AG04450 (cell line): ENCODE measurements at regions not wholly inside any gene's neighbourhood (a gene's known extent, or its start where the extent isn't known, plus 50 kb on each side); places are given as distances from the start of the nearest gene placed in this dataset.
A peak's percentile ranks its signal among the peaks of the same experiment; 100 is the strongest.
"Not testable (repeated sequence)": the region's sequence is repeated elsewhere in the genome, so short reads cannot be mapped to it uniquely, and the experiment has no call there.

Source experiments
- CTCF ChIA-PET: fragments of 300-600, 350-600 bp; formaldehyde crosslinking; extraction: SDS; loops from one replicate; lab custom pipeline; 2022; ENCODE audit warnings: antibody characterized with exemption, inconsistent platforms; lab: Charles Lee
- POLR2A ChIA-PET: fragments of 350-600 bp; formaldehyde crosslinking; extraction: SDS; loops from one replicate; lab custom pipeline; 2021; ENCODE audit warnings: antibody characterized with exemption, inconsistent platforms; lab: Yijun Ruan, JAX
- DNase-seq: peaks from one replicate; pipeline ENCODE4 v3.0.0-alpha.2; 2011; ENCODE audit warnings: low read depth, low spot score
- H3K27ac ChIP-seq: one replicate; pipeline ENCODE4 v1.5.1; 2012; ENCODE audit warnings: low read depth, low read length, control low read depth
- H3K27me3 ChIP-seq: one replicate; pipeline ENCODE4 v1.6.0; 2012; ENCODE audit warnings: low read length; ENCODE audit not compliant: control insufficient read depth, insufficient read depth
- H3K4me3 ChIP-seq: 2 replicates; pipeline ENCODE4 v1.5.1; 2011; ENCODE audit warnings: mild to moderate bottlenecking, low read depth, low read length, control low read depth
- H3K9me3 ChIP-seq: 2 replicates; pipeline ENCODE4 v1.5.1; 2012; ENCODE audit warnings: low read length; ENCODE audit not compliant: control insufficient read depth, insufficient read depth
- TF ChIP-seq, protein P1 (sequence below): IDR thresholded peaks from 2 replicates; pipeline ENCODE4 v1.5.1; 2011; ENCODE audit warnings: low read depth, low read length, control low read depth, inconsistent platforms

DNA sequence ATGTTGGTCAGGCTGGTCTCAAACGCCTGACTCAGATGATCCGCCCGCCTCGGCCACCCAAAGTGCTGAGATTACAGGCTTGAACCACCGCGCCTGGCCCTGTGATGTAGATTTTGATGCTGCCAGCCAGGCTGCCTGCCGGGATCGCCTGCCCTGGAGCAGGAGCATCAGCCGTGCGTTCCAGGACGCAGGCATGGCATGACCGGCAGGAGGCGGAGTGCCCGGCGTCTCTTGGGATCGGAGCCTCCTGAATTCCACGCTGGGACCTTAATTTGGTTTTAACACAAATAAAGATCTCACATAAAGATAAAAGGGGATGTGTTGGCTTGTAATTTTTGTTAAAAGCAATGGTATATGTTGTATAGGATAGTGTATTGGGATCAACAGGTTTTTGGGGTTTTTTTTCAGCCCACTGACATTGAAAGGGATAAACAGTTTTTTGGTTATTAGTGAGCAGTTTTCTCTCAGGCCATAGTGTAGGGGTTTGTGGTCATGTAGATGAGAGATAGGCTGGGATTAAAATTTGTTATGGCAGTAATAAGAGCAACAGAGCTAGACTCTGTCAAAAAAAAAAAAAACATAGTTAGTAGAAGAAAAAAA is 1406.4 kb downstream of the UQCRFS1 start:
- H3K4me3 ChIP-seq = no peak overlapping the region
- TF ChIP-seq, protein P1, sequence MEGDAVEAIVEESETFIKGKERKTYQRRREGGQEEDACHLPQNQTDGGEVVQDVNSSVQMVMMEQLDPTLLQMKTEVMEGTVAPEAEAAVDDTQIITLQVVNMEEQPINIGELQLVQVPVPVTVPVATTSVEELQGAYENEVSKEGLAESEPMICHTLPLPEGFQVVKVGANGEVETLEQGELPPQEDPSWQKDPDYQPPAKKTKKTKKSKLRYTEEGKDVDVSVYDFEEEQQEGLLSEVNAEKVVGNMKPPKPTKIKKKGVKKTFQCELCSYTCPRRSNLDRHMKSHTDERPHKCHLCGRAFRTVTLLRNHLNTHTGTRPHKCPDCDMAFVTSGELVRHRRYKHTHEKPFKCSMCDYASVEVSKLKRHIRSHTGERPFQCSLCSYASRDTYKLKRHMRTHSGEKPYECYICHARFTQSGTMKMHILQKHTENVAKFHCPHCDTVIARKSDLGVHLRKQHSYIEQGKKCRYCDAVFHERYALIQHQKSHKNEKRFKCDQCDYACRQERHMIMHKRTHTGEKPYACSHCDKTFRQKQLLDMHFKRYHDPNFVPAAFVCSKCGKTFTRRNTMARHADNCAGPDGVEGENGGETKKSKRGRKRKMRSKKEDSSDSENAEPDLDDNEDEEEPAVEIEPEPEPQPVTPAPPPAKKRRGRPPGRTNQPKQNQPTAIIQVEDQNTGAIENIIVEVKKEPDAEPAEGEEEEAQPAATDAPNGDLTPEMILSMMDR = no peak
- ChIA-PET CTCF (no interaction called here), POLR2A (no interaction called here)
- H3K27ac ChIP-seq = no peak overlapping the region
- H3K9me3 ChIP-seq = peaks cover 10% of the 10 kb centered on the region; the same call in 1 of the 2 replicates
- no peaks in the 10 kb centered on the region for H3K27me3 ChIP-seq
- no peak for DNase-seq

DNA sequence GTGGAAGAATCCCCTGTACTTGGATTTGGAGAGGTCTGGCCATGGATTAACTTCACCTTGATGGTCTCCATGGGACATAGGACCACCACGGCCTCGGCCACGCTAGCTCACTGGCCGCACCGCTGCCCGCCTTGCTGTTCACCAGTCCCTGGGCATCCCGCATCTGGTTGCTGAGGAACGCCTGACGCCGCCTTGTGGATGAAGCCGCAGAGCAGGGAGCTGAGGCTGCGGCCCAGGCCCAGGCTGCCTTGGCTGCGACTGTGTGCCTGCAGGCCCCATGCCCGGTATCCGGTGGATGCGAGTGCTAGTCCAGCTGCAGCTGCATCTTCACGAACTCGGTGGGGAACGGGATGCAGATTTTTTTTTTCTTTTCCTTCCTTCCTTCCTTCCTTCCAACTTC is 1407.1 kb downstream of the UQCRFS1 start:
- no peak overlapping the region for H3K27ac ChIP-seq
- ChIA-PET POLR2A (no interaction called here), CTCF (no interaction called here)

DNA sequence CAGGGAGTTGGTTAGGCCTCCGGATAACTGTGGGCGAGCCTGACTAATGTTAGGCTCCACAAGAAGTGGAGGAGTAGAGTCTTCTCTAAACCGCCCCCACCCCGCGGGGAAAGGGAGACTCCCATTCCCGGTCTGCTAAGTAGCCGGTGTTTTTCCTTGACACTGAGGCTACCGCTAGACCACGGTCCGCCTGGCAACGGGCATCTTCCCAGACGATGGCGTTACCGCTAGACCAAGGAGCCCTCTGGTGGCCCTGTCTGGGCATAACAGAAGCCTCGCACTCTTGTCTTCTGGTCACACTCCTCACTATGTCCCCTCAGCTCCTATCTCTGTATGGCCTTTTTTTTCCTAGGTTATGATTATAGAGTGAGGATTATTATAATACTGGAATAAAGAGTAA is 1410.7 kb downstream of the UQCRFS1 start:
- H3K4me3 ChIP-seq, POLR2A ChIA-PET, H3K27ac ChIP-seq, CTCF ChIA-PET, H3K27me3 ChIP-seq, DNase-seq: not testable (repeated sequence)
- TF ChIP-seq, protein P1 = peak; percentile 31
- peaks cover 10% of the 10 kb centered on the region; the same call in 1 of the 2 replicates for H3K9me3 ChIP-seq

More for the DNA sequence above, 1407.1 kb downstream of the UQCRFS1 start:
- TF ChIP-seq, protein P1 = no peak
- Histone ChIP-seq H3K9me3 (peaks cover 10% of the 10 kb centered on the region; the same call in 1 of the 2 replicates), H3K27me3 (no peaks in the 10 kb centered on the region), H3K4me3 (no peak overlapping the region)
- DNase-seq = no peak

DNA sequence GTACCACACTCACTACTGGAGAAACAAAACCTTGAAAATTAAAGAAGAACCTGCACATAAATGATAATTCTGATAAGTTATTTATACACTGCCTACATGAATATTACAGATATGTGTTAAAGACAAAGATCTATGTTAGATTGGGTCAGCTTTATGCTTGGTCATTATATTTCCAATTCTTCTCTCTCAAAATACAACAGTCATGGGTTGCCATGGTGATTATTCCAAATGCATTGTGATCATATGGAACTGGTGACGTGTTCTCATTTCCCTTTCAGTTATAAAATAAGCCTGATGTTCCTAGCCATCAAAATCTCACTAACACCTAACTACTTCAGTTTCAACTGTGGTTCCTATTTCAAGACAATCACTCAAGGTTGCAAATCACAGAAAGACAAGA is 1416.4 kb downstream of the UQCRFS1 start:
- peaks cover 2% of the 10 kb centered on the region for H3K9me3 ChIP-seq
- TF ChIP-seq, protein P1 = no peak
- H3K27ac ChIP-seq = no peak overlapping the region
- DNase-seq = no peak
- POLR2A ChIA-PET = no interaction called here
- H3K4me3 ChIP-seq = no peak overlapping the region
- H3K27me3 ChIP-seq = no peaks in the 10 kb centered on the region
- CTCF ChIA-PET = no interaction called here

DNA sequence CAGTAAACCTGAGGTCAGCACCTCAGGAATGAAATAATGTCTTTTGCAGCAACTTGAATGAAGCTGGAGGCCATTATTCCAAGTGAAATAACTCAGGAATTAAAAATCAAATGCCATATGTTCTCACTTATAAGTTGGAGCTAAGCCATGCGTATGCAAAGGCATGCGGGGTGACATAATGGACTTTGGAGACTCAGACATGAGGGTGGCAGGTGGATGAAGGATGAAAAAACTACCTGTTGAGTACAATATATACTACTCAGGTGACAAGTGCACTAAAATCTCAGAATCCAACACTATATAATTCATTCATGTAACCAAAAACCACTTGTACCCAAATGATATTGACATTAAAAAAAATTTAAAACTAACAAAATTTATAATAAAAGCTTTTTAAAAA is 1416.9 kb downstream of the UQCRFS1 start:
- no peak for DNase-seq
- Histone ChIP-seq H3K4me3 (no peak overlapping the region), H3K27ac (no peak overlapping the region), H3K9me3 (peaks cover 3% of the 10 kb centered on the region), H3K27me3 (no peaks in the 10 kb centered on the region)
- ChIA-PET CTCF (interaction anchor here (1.0 kb wide), 1 partner anchor 12 kb away, joined by 3 read pairs; no protein-coding TSS in a partner anchor), POLR2A (no interaction called here)
- TF ChIP-seq, protein P1 = no peak
